IMR-90 (cell line): ENCODE measurements at regions not wholly inside any gene's neighbourhood (a gene's known extent, or its start where the extent isn't known, plus 50 kb on each side); places are given as distances from the start of the nearest gene placed in this dataset.

ENCODE experiments used
- ATAC-seq: fragments of 200-7000 bp; cut with Tn5 transposase; 2 replicates; pipeline ENCODE4 v1.9.1; 2020; ENCODE audit warnings: low read depth, mild to moderate bottlenecking, moderate library complexity
- BruUV-seq: library from RNA; stranded (reverse); fragments of 400-500 nt; replicated peaks from 2 replicates; lab custom pipeline; 2021; lab: Mats Ljungman, UMichigan
- CTCF ChIA-PET: fragments of 300-600 bp; formaldehyde crosslinking; extraction: SDS; loops from one replicate; lab custom pipeline; 2021; ENCODE audit warnings: antibody characterized with exemption; lab: Yijun Ruan, JAX
- POLR2A ChIA-PET: fragments of 300-600 bp; sonication (Branson Sonifier 250); formaldehyde crosslinking; loops from one replicate; lab custom pipeline; 2022; ENCODE audit warnings: antibody characterized with exemption; ENCODE audit not compliant: unreplicated experiment; lab: Charles Lee
- DNase-seq: peaks from one replicate; pipeline ENCODE4 v3.0.0; 2013
- H2AFZ ChIP-seq: replicated peaks from 2 replicates; pipeline ENCODE3; 2013; ENCODE audit warnings: low read length, mild to moderate bottlenecking; ENCODE audit not compliant: poor library complexity
- H2AK5ac ChIP-seq: 2 replicates; pipeline ENCODE4 v1.6.1; 2013; ENCODE audit warnings: low read depth, low read length, inconsistent platforms
- H2AK9ac ChIP-seq: replicated peaks from 2 replicates; pipeline ENCODE3; 2013; ENCODE audit warnings: mild to moderate bottlenecking, low read depth, low read length, moderate library complexity; ENCODE audit not compliant: poor library complexity
- H2BK120ac ChIP-seq: 2 replicates; pipeline ENCODE4 v1.6.1; 2013; ENCODE audit warnings: low read depth, low read length, inconsistent platforms
- H2BK15ac ChIP-seq: 3 replicates; pipeline ENCODE4 v1.6.1; 2013; ENCODE audit warnings: low read depth, low read length, inconsistent platforms
- H2BK20ac ChIP-seq: 2 replicates; pipeline ENCODE4 v1.6.1; 2013; ENCODE audit warnings: low read depth, mild to moderate bottlenecking, inconsistent platforms, low read length, moderate library complexity
- H2BK5ac ChIP-seq: 2 replicates; pipeline ENCODE4 v1.6.1; 2013; ENCODE audit warnings: mild to moderate bottlenecking, low read depth, low read length, inconsistent platforms; ENCODE audit not compliant: poor library complexity, severe bottlenecking
- H3K14ac ChIP-seq: replicated peaks from 2 replicates; pipeline ENCODE4 v1.6.1; 2013; ENCODE audit warnings: low read depth, low read length, inconsistent platforms
- H3K18ac ChIP-seq: 2 replicates; pipeline ENCODE4 v1.6.1; 2013; ENCODE audit warnings: low read depth, low read length, control low read depth
- H3K23ac ChIP-seq: 2 replicates; pipeline ENCODE4 v1.6.1; 2013; ENCODE audit warnings: low read depth, low read length, inconsistent platforms
- H3K27ac ChIP-seq: 2 replicates; pipeline ENCODE4 v1.5.1; 2013; ENCODE audit warnings: mild to moderate bottlenecking, control low read depth, low read length; ENCODE audit not compliant: insufficient read depth
- H3K27me3 ChIP-seq: 2 replicates; pipeline ENCODE4 v1.6.1; 2013; ENCODE audit warnings: low read length; ENCODE audit not compliant: control insufficient read depth, insufficient read depth
- H3K36me3 ChIP-seq: 2 replicates; pipeline ENCODE4 v1.6.1; 2013; ENCODE audit warnings: low read length, mixed read lengths; ENCODE audit not compliant: control insufficient read depth, insufficient read depth
- H3K4ac ChIP-seq: 2 replicates; pipeline ENCODE4 v1.6.1; 2013; ENCODE audit warnings: low read depth, low read length, inconsistent platforms
- H3K4me1 ChIP-seq: 2 replicates; pipeline ENCODE4 v1.6.1; 2013; ENCODE audit warnings: low read length, mixed read lengths; ENCODE audit not compliant: control insufficient read depth, insufficient read depth
- H3K4me2 ChIP-seq: 2 replicates; pipeline ENCODE4 v1.6.1; 2013; ENCODE audit warnings: low read depth, mild to moderate bottlenecking, control low read depth, low read length, moderate library complexity
- H3K4me3 ChIP-seq: 2 replicates; pipeline ENCODE4 v1.5.1; 2013; ENCODE audit warnings: low read depth, mild to moderate bottlenecking, control low read depth, low read length, moderate library complexity; ENCODE audit not compliant: insufficient read depth
- H3K56ac ChIP-seq: 2 replicates; pipeline ENCODE4 v1.6.1; 2013; ENCODE audit warnings: low read length, inconsistent platforms; ENCODE audit not compliant: insufficient read depth; ENCODE audit errors: extremely low read depth
- H3K79me1 ChIP-seq, 2 experiments: 2 replicates each; pipeline ENCODE4 v1.6.1; 2013; ENCODE audit warnings: low read length in 2 of 2, inconsistent platforms in 1 of 2, low read depth in 1 of 2
- H3K9ac ChIP-seq: 2 replicates; pipeline ENCODE4 v1.6.1; 2013; ENCODE audit warnings: low read depth, low read length, control low read depth
- H3K9me1 ChIP-seq: 2 replicates; pipeline ENCODE4 v1.6.1; 2013; ENCODE audit warnings: low read length, inconsistent platforms; ENCODE audit not compliant: insufficient read depth
- H3K9me3 ChIP-seq: 2 replicates; pipeline ENCODE4 v1.6.1; 2013; ENCODE audit warnings: low read length; ENCODE audit not compliant: control insufficient read depth, insufficient read depth
- H4K20me1 ChIP-seq: 2 replicates; pipeline ENCODE4 v1.6.1; 2013; ENCODE audit warnings: low read length, inconsistent platforms; ENCODE audit not compliant: insufficient read depth
- H4K5ac ChIP-seq: 2 replicates; pipeline ENCODE4 v1.6.1; 2013; ENCODE audit warnings: mild to moderate bottlenecking, low read depth, low read length, control low read depth
- H4K8ac ChIP-seq, 2 experiments: 2 replicates each; pipeline ENCODE4 v1.6.1; 2013; ENCODE audit warnings: low read depth in 2 of 2, low read length in 2 of 2, control low read depth in 1 of 2, inconsistent platforms in 1 of 2
- H4K91ac ChIP-seq: 2 replicates; pipeline ENCODE4 v1.6.1; 2013; ENCODE audit warnings: low read depth, low read length, inconsistent platforms; ENCODE audit not compliant: insufficient read depth
- CEBPB ChIP-seq: IDR thresholded peaks from 2 replicates; pipeline ENCODE4 v1.6.1; 2012; ENCODE audit warnings: low read depth, low read length, improper control_type of control experiment
- CHD1 ChIP-seq: IDR thresholded peaks from 2 replicates; pipeline ENCODE4 v1.6.1; 2012; ENCODE audit warnings: low read depth, low read length, improper control_type of control experiment
- CTCF ChIP-seq: conservative IDR thresholded peaks from 2 replicates; pipeline ENCODE4 v1.5.1; 2012; ENCODE audit warnings: mild to moderate bottlenecking, low read depth, low read length, improper control_type of control experiment
- ELK1 ChIP-seq: fragments of 150-350 bp; IDR thresholded peaks from 2 replicates; pipeline ENCODE4 v1.6.1; 2016; ENCODE audit warnings: low read depth, mild to moderate bottlenecking, low read length, moderate library complexity, borderline replicate concordance
- FOS ChIP-seq: fragments of 150-350 bp; IDR thresholded peaks from 2 replicates; pipeline ENCODE4 v1.6.1; 2016; ENCODE audit warnings: low read depth, low read length
- MXI1 ChIP-seq: IDR thresholded peaks from 2 replicates; pipeline ENCODE4 v1.6.1; 2012; ENCODE audit warnings: low read depth, mild to moderate bottlenecking, low read length, moderate library complexity, borderline replicate concordance
- NFE2L2 ChIP-seq: fragments of 150-350 bp; IDR thresholded peaks from 2 replicates; pipeline ENCODE4 v1.6.1; 2016; ENCODE audit warnings: low read depth, mild to moderate bottlenecking, low read length
- RCOR1 ChIP-seq: IDR thresholded peaks from 2 replicates; pipeline ENCODE4 v1.6.1; 2012; ENCODE audit warnings: mild to moderate bottlenecking, low read length, improper control_type of control experiment; ENCODE audit not compliant: insufficient replicate concordance
- RFX5 ChIP-seq: IDR thresholded peaks from 2 replicates; pipeline ENCODE4 v1.8.0; 2012; ENCODE audit warnings: low read depth, mild to moderate bottlenecking, low read length, moderate library complexity
- USF2 ChIP-seq: fragments of 150-350 bp; IDR thresholded peaks from 2 replicates; pipeline ENCODE4 v1.6.1; 2017; ENCODE audit warnings: mild to moderate bottlenecking, antibody characterized with exemption, low read length, low read depth
- WGBS, 2 experiments: methylation state at CpG; one replicate each; pipeline versions ENCODE4 v1.1.5 to v1.1.7; 2013; ENCODE audit warnings: missing lambda C conversion rate in 2 of 2; ENCODE audit not compliant: insufficient read length in 1 of 2; ENCODE audit errors: extremely low coverage in 2 of 2; 5-methylcytosine and 5-hydroxymethylcytosine counted together
- dilution Hi-C: fragments of 300-500 bp; cut with HindIII; formaldehyde crosslinking; loops from one replicate; pipeline ENCODE4 v1.14.3; 2018; ENCODE audit warnings: low sequenced_read_pairs; ENCODE audit not compliant: unreplicated experiment
- in situ Hi-C: fragments of 300-500 bp; cut with MboI; formaldehyde crosslinking; loops from 3 replicates; pipeline ENCODE4 v1.14.3; 2019; ENCODE audit warnings: low sequenced_read_pairs, inconsistent platforms, mixed read lengths
- intact Hi-C: fragments of 100-400 bp; cut with micrococcal nuclease; formaldehyde crosslinking; loops from 2 replicates; pipeline ENCODE4 v1.10.0; 2022

DNA sequence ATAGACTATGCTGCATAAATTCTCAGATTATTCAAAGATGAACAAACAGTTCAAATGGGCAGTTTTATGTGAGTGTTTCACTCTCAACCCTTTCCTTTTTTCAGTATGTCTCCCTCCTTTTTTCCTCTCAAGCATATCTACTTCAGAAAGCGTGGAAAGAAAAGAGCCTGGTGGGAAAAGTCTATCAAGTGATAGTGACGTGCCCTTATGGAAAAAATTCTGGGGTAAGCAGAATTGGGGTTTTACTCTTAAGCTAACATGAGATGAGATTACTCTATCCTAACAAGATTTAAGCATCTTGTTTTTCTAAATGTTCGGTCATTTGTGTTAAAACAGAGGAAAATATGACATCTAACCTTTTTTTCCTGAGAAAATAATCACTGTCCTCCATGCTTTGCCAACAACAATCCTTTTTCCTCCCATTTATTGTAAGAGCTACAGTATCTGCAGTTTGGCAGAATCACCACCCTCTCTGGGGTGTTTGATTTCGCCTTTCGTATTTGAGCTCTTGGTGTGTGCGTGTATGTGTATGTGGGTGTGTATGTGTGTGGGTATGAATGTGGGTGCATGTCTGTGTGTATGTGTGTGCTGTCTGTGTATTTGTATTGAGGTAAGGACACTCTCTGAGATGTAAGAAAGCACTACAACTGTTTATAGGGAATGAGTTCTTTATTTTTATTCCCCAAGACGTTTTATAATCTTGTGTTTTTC lies 143.9 kb upstream of the L3MBTL4 start:
- no peak overlapping the region for H2BK20ac ChIP-seq
- no peak overlapping the region for H2BK15ac ChIP-seq
- H3K56ac ChIP-seq: no peak overlapping the region
- no peak overlapping the region; the same call in 1 of the 2 replicates for H4K5ac ChIP-seq
- TF ChIP-seq CTCF (no peak), ELK1 (no peak), MXI1 (no peak), NFE2L2 (no peak), FOS (no peak), RCOR1 (no peak), CHD1 (no peak), CEBPB (no peak), USF2 (no peak), RFX5 (no peak)
- no peak overlapping the region for H2AK5ac ChIP-seq
- no peak overlapping the region; the same call in 1 of the 2 replicates for H3K18ac ChIP-seq
- H3K4me1 ChIP-seq: peaks cover 3% of the 10 kb centered on the region; the same call in 1 of the 2 replicates
- no peak overlapping the region; the same call in 1 of the 2 replicates for H2BK120ac ChIP-seq
- H3K9me3 ChIP-seq: no peaks in the 10 kb centered on the region
- no peak overlapping the region for H2AK9ac ChIP-seq
- no peak overlapping the region for H3K4me2 ChIP-seq
- no peak overlapping the region for H3K4me3 ChIP-seq
- H3K79me1 ChIP-seq: no peaks in the 10 kb centered on the region
- in situ Hi-C loops: no loop called here
- ChIA-PET CTCF (no interaction called here), POLR2A (no interaction called here)
- ATAC-seq (no peak), DNase-seq (no peak)
- intact Hi-C loops: no loop called here
- H3K9me1 ChIP-seq: no peaks in the 10 kb centered on the region
- H3K9ac ChIP-seq: no peak overlapping the region
- WGBS, 2 experiments: 43% methylated on average over 3 of the region's 7 CpGs; no CpG with 5 or more reads in 1 of the 2 experiments
- no peak overlapping the region for H2AFZ ChIP-seq
- no peak overlapping the region for H3K14ac ChIP-seq
- no TSS peak for BruUV-seq
- H4K8ac ChIP-seq: no peak overlapping the region
- H4K20me1 ChIP-seq: no peaks in the 10 kb centered on the region
- H3K27ac ChIP-seq: peak overlapping the region; percentile 41; the same call in 1 of the 2 replicates
- no peaks in the 10 kb centered on the region for H3K27me3 ChIP-seq
- H3K36me3 ChIP-seq: no peaks in the 10 kb centered on the region
- dilution Hi-C loops: no loop called here
- no peak overlapping the region for H2BK5ac ChIP-seq
- no peak overlapping the region for H3K23ac ChIP-seq
- H4K91ac ChIP-seq: peak overlapping the region; percentile 38; the same call in 1 of the 2 replicates
- H3K4ac ChIP-seq: no peak overlapping the region
